A673 (cell line): ENCODE measurements at regions not wholly inside any gene's neighbourhood (a gene's known extent, or its start where the extent isn't known, plus 50 kb on each side); places are given as distances from the start of the nearest gene placed in this dataset.

Experiments used
- BruUV-seq: library from RNA; stranded (reverse); fragments of 400-500 nt; replicated peaks from 2 replicates; lab custom pipeline; 2021; lab: Mats Ljungman, UMichigan
- CTCF ChIA-PET: fragments of 300-600 bp; sonication (Branson Sonifier 250); formaldehyde crosslinking; loops from one replicate; lab custom pipeline; 2022; ENCODE audit warnings: antibody characterized with exemption; lab: Charles Lee
- POLR2A ChIA-PET: fragments of 300-600 bp; sonication (Branson Sonifier 250); formaldehyde crosslinking; loops from one replicate; lab custom pipeline; 2022; ENCODE audit warnings: antibody characterized with exemption; ENCODE audit not compliant: low non-redundant PET; lab: Charles Lee
- DNase-seq: peaks from one replicate; pipeline ENCODE4 v3.0.0-alpha.2; 2015; ENCODE audit warnings: low spot score
- H3K27ac ChIP-seq: fragments of 200-600 bp; sonication (generic); 2 replicates; pipeline ENCODE4 v1.5.1; 2016; ENCODE audit warnings: mixed run types, low read depth, mild to moderate bottlenecking, mixed read lengths, antibody characterized with exemption, low read length; ENCODE audit not compliant: poor library complexity, severe bottlenecking
- H3K27me3 ChIP-seq: fragments of 200-600 bp; sonication (generic); replicated peaks from 2 replicates; pipeline ENCODE4 v1.6.1; 2017; ENCODE audit warnings: mixed run types, low read depth, mild to moderate bottlenecking, mixed read lengths, antibody characterized with exemption, low read length; ENCODE audit not compliant: insufficient read depth, poor library complexity
- H3K36me3 ChIP-seq: fragments of 200-600 bp; sonication (generic); 2 replicates; pipeline ENCODE4 v1.6.1; 2016; ENCODE audit warnings: mixed run types, mild to moderate bottlenecking, mixed read lengths, antibody characterized with exemption, low read length; ENCODE audit not compliant: insufficient read depth, poor library complexity, severe bottlenecking
- H3K4me1 ChIP-seq: fragments of 200-600 bp; sonication (generic); 2 replicates; pipeline ENCODE4 v1.6.1; 2017; ENCODE audit warnings: mixed run types, mild to moderate bottlenecking, mixed read lengths, antibody characterized with exemption, low read length; ENCODE audit not compliant: insufficient read depth, poor library complexity, severe bottlenecking
- H3K4me3 ChIP-seq: fragments of 200-600 bp; sonication (generic); 2 replicates; pipeline ENCODE4 v1.5.1; 2016; ENCODE audit warnings: low read depth, mixed run types, mild to moderate bottlenecking, mixed read lengths, low read length; ENCODE audit not compliant: poor library complexity, severe bottlenecking
- H3K9me3 ChIP-seq: fragments of 200-600 bp; sonication (generic); 2 replicates; pipeline ENCODE4 v1.6.1; 2016; ENCODE audit warnings: mixed run types, low read depth, mild to moderate bottlenecking, mixed read lengths, antibody characterized with exemption, low read length; ENCODE audit not compliant: poor library complexity, severe bottlenecking
- EZH2 ChIP-seq: fragments of 200-600 bp; sonication (generic); IDR thresholded peaks from 2 replicates; pipeline ENCODE4 v1.6.1; 2017; ENCODE audit warnings: borderline replicate concordance, low read depth, mild to moderate bottlenecking, mixed read lengths, antibody characterized with exemption, low read length; ENCODE audit not compliant: poor library complexity, severe bottlenecking
- intact Hi-C: fragments of 100-400 bp; cut with micrococcal nuclease; formaldehyde crosslinking; loops from one replicate; pipeline ENCODE4 v1.10.0; 2022; ENCODE audit not compliant: unreplicated experiment
- TF ChIP-seq, protein P1 (sequence below): fragments of 300-800, 200-600 bp; sonication (generic); conservative IDR thresholded peaks from 2 replicates; pipeline ENCODE4 v1.5.1; 2017; ENCODE audit warnings: low read depth, mild to moderate bottlenecking, antibody characterized with exemption, low read length, moderate library complexity, mixed read lengths

GRCh38 chr4:111695677-111696076 lies 449.6 kb upstream of the FAM241A start:
- no peak overlapping the region for H3K27ac ChIP-seq
- H3K36me3 ChIP-seq, result no peaks in the 10 kb centered on the region
- DNase-seq, result no peak
- no peaks in the 10 kb centered on the region for H3K9me3 ChIP-seq
- CTCF ChIA-PET, result no interaction called here
- H3K27me3 ChIP-seq, result no peaks in the 10 kb centered on the region
- intact Hi-C loops, result no loop called here
- H3K4me3 ChIP-seq, result no peak overlapping the region
- TF ChIP-seq EZH2, result no peak
- TF ChIP-seq, protein P1, sequence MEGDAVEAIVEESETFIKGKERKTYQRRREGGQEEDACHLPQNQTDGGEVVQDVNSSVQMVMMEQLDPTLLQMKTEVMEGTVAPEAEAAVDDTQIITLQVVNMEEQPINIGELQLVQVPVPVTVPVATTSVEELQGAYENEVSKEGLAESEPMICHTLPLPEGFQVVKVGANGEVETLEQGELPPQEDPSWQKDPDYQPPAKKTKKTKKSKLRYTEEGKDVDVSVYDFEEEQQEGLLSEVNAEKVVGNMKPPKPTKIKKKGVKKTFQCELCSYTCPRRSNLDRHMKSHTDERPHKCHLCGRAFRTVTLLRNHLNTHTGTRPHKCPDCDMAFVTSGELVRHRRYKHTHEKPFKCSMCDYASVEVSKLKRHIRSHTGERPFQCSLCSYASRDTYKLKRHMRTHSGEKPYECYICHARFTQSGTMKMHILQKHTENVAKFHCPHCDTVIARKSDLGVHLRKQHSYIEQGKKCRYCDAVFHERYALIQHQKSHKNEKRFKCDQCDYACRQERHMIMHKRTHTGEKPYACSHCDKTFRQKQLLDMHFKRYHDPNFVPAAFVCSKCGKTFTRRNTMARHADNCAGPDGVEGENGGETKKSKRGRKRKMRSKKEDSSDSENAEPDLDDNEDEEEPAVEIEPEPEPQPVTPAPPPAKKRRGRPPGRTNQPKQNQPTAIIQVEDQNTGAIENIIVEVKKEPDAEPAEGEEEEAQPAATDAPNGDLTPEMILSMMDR, result no peak
- POLR2A ChIA-PET, result no interaction called here
- BruUV-seq, result no TSS peak
- no peaks in the 10 kb centered on the region for H3K4me1 ChIP-seq

DNA sequence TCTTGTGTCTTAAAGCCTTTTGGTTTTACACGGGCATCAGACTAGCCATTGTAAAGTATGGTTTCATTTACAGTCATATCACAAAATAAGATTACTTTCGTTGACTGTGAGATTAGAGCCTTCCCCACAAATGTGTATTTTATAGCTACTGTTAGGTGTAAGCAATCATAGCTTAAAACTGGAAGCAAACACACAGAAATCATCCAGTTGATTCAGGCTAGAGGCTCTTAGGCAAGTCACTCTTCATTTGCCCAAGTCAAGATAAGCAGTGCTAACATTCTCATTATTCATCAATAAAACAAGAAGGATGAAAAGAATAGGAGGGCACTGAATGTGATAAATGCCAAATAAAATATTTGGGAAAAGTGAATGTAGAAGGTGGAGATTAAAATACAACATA lies 448.7 kb upstream of the FAM241A start:
- Histone ChIP-seq H3K4me1 (no peaks in the 10 kb centered on the region), H3K36me3 (no peaks in the 10 kb centered on the region), H3K4me3 (no peak overlapping the region), H3K27ac (no peak overlapping the region), H3K27me3 (no peaks in the 10 kb centered on the region), H3K9me3 (no peaks in the 10 kb centered on the region)
- DNase-seq, result no peak
- POLR2A ChIA-PET, result no interaction called here
- no TSS peak for BruUV-seq
- CTCF ChIA-PET, result no interaction called here
- intact Hi-C loops, result no loop called here
- no peak for TF ChIP-seq EZH2
- TF ChIP-seq, protein P1, result no peak

- POLR2A ChIA-PET, result no interaction called here
- Histone ChIP-seq H3K27ac (no peak overlapping the region), H3K9me3 (no peaks in the 10 kb centered on the region), H3K27me3 (no peaks in the 10 kb centered on the region), H3K36me3 (no peaks in the 10 kb centered on the region), H3K4me3 (no peak overlapping the region), H3K4me1 (no peaks in the 10 kb centered on the region)
- BruUV-seq, result no TSS peak
- intact Hi-C loops, result no loop called here
- DNase-seq, result no peak
- TF ChIP-seq EZH2, result no peak
- TF ChIP-seq, protein P1, result no peak
- CTCF ChIA-PET, result no interaction called here
These were observed 447.9 kb upstream of the FAM241A start for GRCh38 chr4:111697176-111697942.
